Endothelial cell of umbilical vein (primary cell): ENCODE measurements at regions not wholly inside any gene's neighbourhood (a gene's known extent, or its start where the extent isn't known, plus 50 kb on each side); places are given as distances from the start of the nearest gene placed in this dataset.

Source experiments
- BruUV-seq: library from RNA; stranded (reverse); fragments of 400-500 nt; replicated peaks from 2 replicates; lab custom pipeline; 2021; lab: Mats Ljungman, UMichigan
- CTCF ChIA-PET: fragments of 300-600, 350-600 bp; sonication (Branson Sonifier 250); formaldehyde crosslinking; loops from one replicate; lab custom pipeline; 2021; ENCODE audit warnings: antibody characterized with exemption, inconsistent platforms; lab: Charles Lee
- POLR2A ChIA-PET: fragments of 300-600, 350-600 bp; sonication (Branson Sonifier 250); formaldehyde crosslinking; loops from one replicate; lab custom pipeline; 2021; ENCODE audit warnings: antibody characterized with exemption, inconsistent platforms; lab: Charles Lee
- DNase-seq: peaks from one replicate; pipeline ENCODE4 v3.0.0-alpha.2; 2011; ENCODE audit warnings: low read depth, low spot score
- FAIRE-seq: peaks from 2 replicates; lab custom pipeline; 2011; peaks lifted over from hg19 to GRCh38; lab: Jason Lieb, UNC
- H2AFZ ChIP-seq: 2 replicates; pipeline ENCODE4 v1.6.0; 2012; ENCODE audit warnings: low read depth, low read length, control low read depth, inconsistent platforms
- H3K27ac ChIP-seq: 2 replicates; pipeline ENCODE4 v1.5.1; 2011; ENCODE audit warnings: low read depth, mild to moderate bottlenecking, control low read depth, low read length, moderate library complexity; ENCODE audit not compliant: insufficient read depth
- H3K27me3 ChIP-seq, 2 experiments: 2 replicates each; pipeline versions ENCODE4 v1.6.0 to v1.6.1; 2011; ENCODE audit warnings: low read length in 2 of 2, mixed read lengths in 1 of 2; ENCODE audit not compliant: control insufficient read depth in 2 of 2, insufficient read depth in 2 of 2
- H3K36me3 ChIP-seq, 2 experiments: 2 replicates in 1 of 2; 3 replicates in 1 of 2; pipeline ENCODE4 v1.5.1; 2011; ENCODE audit warnings: low read length in 2 of 2, mild to moderate bottlenecking in 1 of 2, moderate library complexity in 1 of 2; ENCODE audit not compliant: control insufficient read depth in 2 of 2, insufficient read depth in 2 of 2; ENCODE audit errors: extremely low read depth in 1 of 2
- H3K4me1 ChIP-seq: 3 replicates; pipeline ENCODE4 v1.5.1; 2011; ENCODE audit warnings: mild to moderate bottlenecking, low read length; ENCODE audit not compliant: control insufficient read depth, insufficient read depth; ENCODE audit errors: extremely low read depth
- H3K4me2 ChIP-seq: 2 replicates; pipeline ENCODE4 v1.6.1; 2011; ENCODE audit warnings: low read length, control low read depth, mixed read lengths; ENCODE audit not compliant: insufficient read depth
- H3K4me3 ChIP-seq, 3 experiments: fragments of 200-600 bp in 1 of 3; sonication (generic), shearing (Covaris generic) in 1 of 3; replicated peaks in 1 of 3; 2 replicates each; pipeline ENCODE4 v1.5.1; 2011 to 2016; ENCODE audit warnings: control low read depth in 3 of 3, low read length in 3 of 3, mild to moderate bottlenecking in 2 of 3, inconsistent platforms in 1 of 3, low read depth in 1 of 3, moderate library complexity in 1 of 3; ENCODE audit not compliant: insufficient read depth in 1 of 3
- H3K79me2 ChIP-seq: 2 replicates; pipeline ENCODE4 v1.6.0; 2012; ENCODE audit warnings: low read length, inconsistent platforms; ENCODE audit not compliant: control insufficient read depth, insufficient read depth
- H3K9ac ChIP-seq: replicated peaks from 2 replicates; pipeline ENCODE3; 2011; ENCODE audit warnings: low read length, control low read depth; ENCODE audit not compliant: insufficient read depth; ENCODE audit errors: extremely low read depth
- H3K9me1 ChIP-seq: replicated peaks from 3 replicates; pipeline ENCODE4 v1.6.0; 2011; ENCODE audit warnings: mild to moderate bottlenecking, low read length; ENCODE audit not compliant: control insufficient read depth, insufficient read depth; ENCODE audit errors: extremely low read depth
- H3K9me3 ChIP-seq: replicated peaks from 2 replicates; pipeline ENCODE4 v1.5.1; 2012; ENCODE audit warnings: low read length, inconsistent platforms; ENCODE audit not compliant: control insufficient read depth, insufficient read depth
- H4K20me1 ChIP-seq: replicated peaks from 2 replicates; pipeline ENCODE3; 2011; ENCODE audit warnings: mild to moderate bottlenecking, low read length; ENCODE audit not compliant: control insufficient read depth, insufficient read depth; ENCODE audit errors: extremely low read depth
- CTCF ChIP-seq, 2 donors: IDR thresholded peaks; 1 replicate in 1 of 2; 2 replicates in 1 of 2; pipeline ENCODE4 v1.5.1; 2011; ENCODE audit warnings: low read length in 2 of 2, mild to moderate bottlenecking in 2 of 2, moderate library complexity in 2 of 2, control low read depth in 1 of 2, inconsistent platforms in 1 of 2, low read depth in 1 of 2; ENCODE audit not compliant: insufficient read depth in 1 of 2; ENCODE audit errors: extremely low read depth in 1 of 2
- EZH2 ChIP-seq: IDR thresholded peaks from 2 replicates; pipeline ENCODE4 v1.6.1; 2012; ENCODE audit warnings: borderline replicate concordance, low read depth, mild to moderate bottlenecking, moderate library complexity, low read length, inconsistent platforms; ENCODE audit not compliant: severe bottlenecking
- FOS ChIP-seq: IDR thresholded peaks from 2 replicates; pipeline ENCODE4 v1.6.1; 2011; ENCODE audit warnings: mild to moderate bottlenecking, low read length, moderate library complexity, borderline replicate concordance; ENCODE audit not compliant: insufficient read depth
- GATA2 ChIP-seq: IDR thresholded peaks from 2 replicates; pipeline ENCODE4 v1.7.0; 2011; ENCODE audit warnings: low read depth, mild to moderate bottlenecking, moderate library complexity, mixed read lengths, low read length; ENCODE audit not compliant: insufficient read length, insufficient read depth
- JUN ChIP-seq: IDR thresholded peaks from 2 replicates; pipeline ENCODE4 v1.6.1; 2011; ENCODE audit warnings: borderline replicate concordance, low read depth; ENCODE audit not compliant: insufficient read length, insufficient read depth
- MAX ChIP-seq: IDR thresholded peaks from 2 replicates; pipeline ENCODE4 v1.6.1; 2011; ENCODE audit not compliant: insufficient read depth, insufficient read length
- MYC ChIP-seq: IDR thresholded peaks from one replicate; pipeline ENCODE4 v1.6.1; 2011; ENCODE audit warnings: mild to moderate bottlenecking, low read depth, low read length
- POLR2A ChIP-seq: IDR thresholded peaks from 2 replicates; pipeline ENCODE4 v1.6.1; 2012; ENCODE audit warnings: low read depth, mild to moderate bottlenecking, control low read depth, low read length
- POLR2AphosphoS5 ChIP-seq: IDR thresholded peaks from 2 replicates; pipeline ENCODE4 v1.6.1; 2012; ENCODE audit warnings: low read depth, mild to moderate bottlenecking, control low read depth, low read length, moderate library complexity; ENCODE audit not compliant: insufficient read depth
- dilution Hi-C: fragments of 300-500 bp; cut with MboI; formaldehyde crosslinking; loops from one replicate; pipeline ENCODE4 v1.15.0; 2019; ENCODE audit warnings: low sequenced_read_pairs; ENCODE audit not compliant: extremely low pct_ligation_motif_present
- intact Hi-C: fragments of 100-400 bp; cut with micrococcal nuclease; formaldehyde crosslinking; loops from one replicate; pipeline ENCODE4 v1.10.0; 2022

GRCh38 chr2:121856360-121856759, 100.9 kb downstream of the TSN start:
- POLR2A ChIA-PET, result no interaction called here
- CTCF ChIA-PET, result no interaction called here
- no peak overlapping the region for H3K4me2 ChIP-seq
- H3K36me3 ChIP-seq, result no peaks in the 10 kb centered on the region
- BruUV-seq, result no TSS peak
- no peaks in the 10 kb centered on the region for H3K9me3 ChIP-seq
- no peak overlapping the region for H3K27ac ChIP-seq
- no peak overlapping the region for H3K9ac ChIP-seq
- H2AFZ ChIP-seq, result no peak overlapping the region
- no peak for DNase-seq
- no peak overlapping the region for H3K4me3 ChIP-seq
- intact Hi-C loops (no loop called here), dilution Hi-C loops (no loop called here)
- H3K27me3 ChIP-seq, result no peaks in the 10 kb centered on the region
- no peak for FAIRE-seq
- no peaks in the 10 kb centered on the region for H3K9me1 ChIP-seq
- no peaks in the 10 kb centered on the region for H4K20me1 ChIP-seq
- H3K79me2 ChIP-seq, result no peaks in the 10 kb centered on the region
- TF ChIP-seq POLR2A, result no peak
- no peaks in the 10 kb centered on the region for H3K4me1 ChIP-seq

GRCh38 chr2:121858369-121858768, 102.9 kb downstream of the TSN start:
- dilution Hi-C loops, result no loop called here
- H3K27me3 ChIP-seq, result no peaks in the 10 kb centered on the region
- FAIRE-seq (no peak), DNase-seq (no peak)
- no peak overlapping the region for H3K4me2 ChIP-seq
- TF ChIP-seq JUN, result no peak
- no peak for TF ChIP-seq POLR2A
- no peak for TF ChIP-seq GATA2
- no peak for TF ChIP-seq EZH2
- no peak for TF ChIP-seq MYC
- no peak for TF ChIP-seq FOS
- TF ChIP-seq CTCF (IDR thresholded peaks at IDR 0.05; ENCODE audit: extremely low read depth in 1 of 2, insufficient read depth in 1 of 2, low read depth in 1 of 2, low read length in 2 of 2), result no peak
- no peak for TF ChIP-seq POLR2AphosphoS5
- no peak for TF ChIP-seq MAX
- H3K27ac ChIP-seq, result no peak overlapping the region
- POLR2A ChIA-PET, result no interaction called here
- no peaks in the 10 kb centered on the region for H4K20me1 ChIP-seq
- intact Hi-C loops, result no loop called here
- H3K36me3 ChIP-seq, result no peaks in the 10 kb centered on the region
- H3K79me2 ChIP-seq, result no peaks in the 10 kb centered on the region
- BruUV-seq, result no TSS peak
- no peak overlapping the region for H3K4me3 ChIP-seq
- no peak overlapping the region for H2AFZ ChIP-seq
- no peaks in the 10 kb centered on the region for H3K4me1 ChIP-seq
- H3K9ac ChIP-seq, result no peak overlapping the region
- no peaks in the 10 kb centered on the region for H3K9me3 ChIP-seq
- CTCF ChIA-PET, result no interaction called here
- H3K9me1 ChIP-seq, result no peaks in the 10 kb centered on the region
